Cardiac fibroblast (primary cell): ENCODE measurements at regions not wholly inside any gene's neighbourhood (a gene's known extent, or its start where the extent isn't known, plus 50 kb on each side); places are given as distances from the start of the nearest gene placed in this dataset.

ENCODE experiments used
- DNase-seq, 2 donors: peaks; one replicate each; pipeline versions ENCODE4 v3.0.0 to v3.0.0-alpha.2; 2010; ENCODE audit warnings: low read depth in 2 of 2
- H3K4me3 ChIP-seq, 2 donors: replicated peaks in 1 of 2; 1 replicate in 1 of 2; 2 replicates in 1 of 2; pipeline ENCODE4 v1.5.1; 2011; ENCODE audit warnings: low read depth in 2 of 2, low read length in 2 of 2, mild to moderate bottlenecking in 2 of 2, moderate library complexity in 1 of 2
- TF ChIP-seq, protein P1 (sequence below): IDR thresholded peaks from one replicate; pipeline ENCODE4 v1.5.1; 2011; ENCODE audit warnings: low read depth, mild to moderate bottlenecking, low read length, inconsistent platforms

DNA sequence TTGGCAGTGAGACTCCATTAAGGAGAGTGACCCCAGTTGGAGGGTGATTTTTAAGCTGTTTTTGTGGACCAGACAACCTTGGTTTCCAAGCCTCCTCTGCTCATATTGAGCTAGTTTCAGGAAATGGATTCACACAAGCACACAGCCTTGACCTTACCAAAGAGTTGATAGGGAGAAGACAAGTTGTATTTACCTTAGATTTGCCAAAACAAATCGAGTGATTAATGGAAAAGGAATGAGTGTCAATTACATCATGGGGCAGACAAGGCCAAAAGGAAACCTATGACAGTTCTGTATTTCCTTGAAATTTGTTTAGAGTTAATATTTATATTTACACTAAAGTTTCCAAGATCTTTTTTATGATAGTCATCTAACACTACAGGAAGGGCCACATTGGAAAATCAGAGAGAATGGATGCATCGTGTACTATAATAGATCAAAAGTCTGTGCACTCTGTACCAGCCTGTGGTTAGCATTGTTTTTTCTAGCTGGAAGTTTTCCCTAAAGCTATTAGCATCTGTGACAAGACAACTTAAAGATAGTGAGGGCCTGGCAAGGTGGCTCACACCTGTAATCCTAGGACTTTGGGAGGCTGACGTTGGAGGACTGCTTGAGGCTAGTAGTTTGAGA is 86.0 kb upstream of the FER start:
- TF ChIP-seq, protein P1, sequence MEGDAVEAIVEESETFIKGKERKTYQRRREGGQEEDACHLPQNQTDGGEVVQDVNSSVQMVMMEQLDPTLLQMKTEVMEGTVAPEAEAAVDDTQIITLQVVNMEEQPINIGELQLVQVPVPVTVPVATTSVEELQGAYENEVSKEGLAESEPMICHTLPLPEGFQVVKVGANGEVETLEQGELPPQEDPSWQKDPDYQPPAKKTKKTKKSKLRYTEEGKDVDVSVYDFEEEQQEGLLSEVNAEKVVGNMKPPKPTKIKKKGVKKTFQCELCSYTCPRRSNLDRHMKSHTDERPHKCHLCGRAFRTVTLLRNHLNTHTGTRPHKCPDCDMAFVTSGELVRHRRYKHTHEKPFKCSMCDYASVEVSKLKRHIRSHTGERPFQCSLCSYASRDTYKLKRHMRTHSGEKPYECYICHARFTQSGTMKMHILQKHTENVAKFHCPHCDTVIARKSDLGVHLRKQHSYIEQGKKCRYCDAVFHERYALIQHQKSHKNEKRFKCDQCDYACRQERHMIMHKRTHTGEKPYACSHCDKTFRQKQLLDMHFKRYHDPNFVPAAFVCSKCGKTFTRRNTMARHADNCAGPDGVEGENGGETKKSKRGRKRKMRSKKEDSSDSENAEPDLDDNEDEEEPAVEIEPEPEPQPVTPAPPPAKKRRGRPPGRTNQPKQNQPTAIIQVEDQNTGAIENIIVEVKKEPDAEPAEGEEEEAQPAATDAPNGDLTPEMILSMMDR = no peak
- peak; percentile 44 to 79 for DNase-seq
- H3K4me3 ChIP-seq = no peak overlapping the region

DNA sequence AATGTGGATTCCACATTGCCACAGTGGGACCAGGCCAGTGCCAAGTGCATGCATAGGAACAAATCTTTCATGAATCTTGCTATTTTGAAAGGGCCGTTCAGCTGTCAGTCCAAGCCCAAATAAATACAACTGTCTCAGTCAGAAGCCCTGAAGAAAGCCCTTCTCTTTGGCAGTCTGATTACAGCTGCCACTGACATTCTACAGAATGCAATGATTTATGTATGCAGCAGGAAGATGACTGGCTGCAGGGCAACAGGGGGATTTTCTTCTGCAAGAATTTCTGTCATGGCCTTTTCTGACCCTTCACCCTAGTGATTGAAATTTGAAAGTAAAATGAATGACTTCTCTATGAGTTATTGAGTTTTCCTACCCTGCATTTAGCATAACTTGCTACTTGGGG is 86.7 kb upstream of the FER start:
- DNase-seq = no peak
- TF ChIP-seq, protein P1 = no peak
- H3K4me3 ChIP-seq = no peak overlapping the region

DNA sequence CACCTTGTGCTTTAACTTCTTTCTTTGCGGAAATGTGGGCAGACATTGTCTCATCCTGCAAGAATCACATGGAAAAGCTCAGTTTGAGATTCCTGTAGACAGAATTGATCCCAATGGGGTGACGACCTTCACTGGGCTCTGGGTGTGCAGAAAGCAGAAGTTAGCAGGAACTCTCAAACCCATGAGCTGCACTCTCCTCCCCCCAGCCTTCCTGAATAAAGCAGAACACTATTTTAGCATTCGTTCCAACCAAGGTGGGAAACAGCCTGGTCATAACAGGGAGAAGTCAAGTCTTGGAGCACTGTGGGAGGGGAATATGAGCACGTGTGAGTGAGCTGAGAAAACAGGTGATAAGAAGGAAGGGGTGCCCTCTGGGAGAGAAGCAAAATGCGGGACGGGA is 87.4 kb upstream of the FER start:
- DNase-seq = no peak
- TF ChIP-seq, protein P1 = no peak
- no peak overlapping the region for H3K4me3 ChIP-seq

DNA sequence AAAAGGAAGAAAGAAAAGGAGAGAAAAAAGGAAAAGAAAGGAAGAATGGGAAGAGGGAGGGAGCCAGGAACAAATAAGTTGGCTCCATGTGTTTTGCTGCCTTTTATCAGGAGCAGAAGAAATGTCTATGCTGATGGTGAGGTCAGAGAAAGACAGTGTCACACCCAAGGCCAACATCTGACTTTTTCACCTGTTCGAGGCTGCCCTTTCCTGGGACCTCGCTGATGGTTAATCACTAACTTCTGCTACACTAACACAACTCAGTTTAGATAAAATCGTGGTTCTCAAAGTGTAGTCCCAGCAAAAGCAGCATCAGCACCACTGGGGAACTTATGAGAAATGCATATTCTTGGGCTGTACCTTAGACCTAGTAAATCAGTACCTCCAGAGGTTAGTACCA is 88.2 kb upstream of the FER start:
- TF ChIP-seq, protein P1 = no peak
- no peak for DNase-seq
- H3K4me3 ChIP-seq = no peak overlapping the region

DNA sequence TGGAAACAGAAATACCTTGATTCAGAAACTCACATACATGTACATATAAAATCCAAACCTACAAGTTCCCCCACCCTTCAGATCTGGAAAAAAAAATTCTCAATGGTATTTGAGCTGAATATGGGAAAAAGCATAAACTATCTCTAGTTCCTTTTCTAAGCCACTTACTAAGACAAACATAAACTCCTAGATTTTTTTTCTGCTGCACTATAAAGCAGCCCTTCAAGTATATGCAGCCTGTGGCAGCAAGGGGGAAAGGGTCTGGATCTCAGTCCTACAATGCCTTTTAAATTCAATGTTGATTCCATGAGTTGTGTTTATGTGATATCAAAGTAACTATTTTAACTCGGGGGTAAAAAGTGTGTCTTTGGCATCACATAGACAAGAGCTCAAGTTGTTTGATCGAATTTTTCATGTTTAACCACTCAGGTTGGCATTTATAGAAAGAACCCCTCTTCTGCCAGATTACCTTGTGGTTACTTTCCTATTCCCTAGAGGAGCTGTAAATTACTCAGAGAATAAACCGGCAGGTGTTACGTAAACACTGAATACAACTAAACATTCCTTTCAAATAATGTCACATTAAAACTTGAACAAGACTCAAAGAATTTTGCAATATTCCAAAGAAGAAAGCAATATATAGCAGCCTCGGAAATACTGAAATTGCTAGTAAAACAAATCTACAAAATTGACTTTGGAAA is 91.8 kb upstream of the FER start:
- H3K4me3 ChIP-seq = no peak overlapping the region
- DNase-seq = peak; percentile 79 to 91
- TF ChIP-seq, protein P1 = peak; percentile 4

DNA sequence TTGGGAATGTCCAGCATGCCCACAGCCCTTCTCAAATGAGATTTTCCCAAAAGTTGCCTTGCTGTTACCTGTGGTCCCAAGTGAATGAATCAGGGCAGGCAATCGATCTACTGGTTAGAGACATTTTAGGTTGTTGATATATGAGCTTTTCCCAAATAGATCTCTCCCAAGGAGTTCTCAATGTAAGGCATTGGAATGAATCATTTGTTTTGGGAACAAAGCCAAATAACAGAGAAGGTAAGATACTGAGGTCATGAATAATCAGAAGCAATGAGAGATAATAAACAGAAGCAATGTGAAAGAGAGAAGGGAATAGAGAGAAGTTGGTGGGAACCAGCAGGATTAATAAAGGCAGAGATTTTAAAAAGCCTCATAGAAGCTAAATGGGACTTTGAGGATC is 93.6 kb upstream of the FER start:
- TF ChIP-seq, protein P1 = no peak
- no peak overlapping the region for H3K4me3 ChIP-seq
- peak in 1 of 2 donors; percentile 57 for DNase-seq
